ENCODE measurements at regions not wholly inside any gene's neighbourhood (a gene's known extent, or its start where the extent isn't known, plus 50 kb on each side); places are given as distances from the start of the nearest gene placed in this dataset.

DNA sequence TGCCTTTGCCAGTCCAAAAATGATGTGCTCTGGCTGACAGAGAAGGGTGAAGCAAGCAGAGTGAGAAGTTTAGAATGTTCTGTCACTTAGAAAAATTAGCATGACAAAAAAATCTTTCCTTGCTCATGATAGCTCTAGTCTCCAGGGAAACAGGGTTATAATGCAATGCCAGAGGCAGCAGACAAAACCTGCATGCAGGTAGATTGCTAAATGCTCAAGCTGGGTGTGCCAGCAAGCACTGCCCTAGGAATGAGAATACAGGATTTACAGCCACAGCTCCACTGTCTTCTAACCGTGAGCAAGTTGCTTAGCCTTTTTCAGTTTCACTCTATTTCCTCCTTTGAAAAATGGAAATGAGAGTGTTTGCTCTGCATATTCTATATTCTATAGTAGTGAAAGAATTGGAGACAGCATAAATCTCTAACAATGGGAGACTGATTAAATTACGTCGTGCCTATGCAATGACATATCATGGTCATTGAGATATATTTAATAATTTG, 516.6 kb upstream of the C16orf82 start:
- no TSS peak for BruUV-seq (replicated peaks)
- ChIA-PET CTCF (no interaction called here), POLR2A (ENCODE audit: low non-redundant PET) (no interaction called here)
- H3K27me3 ChIP-seq (replicated peaks; ENCODE audit: insufficient read depth, low read depth, low read length, poor library complexity), result peaks cover 19% of the 10 kb centered on the region
- H3K36me3 ChIP-seq (ENCODE audit: insufficient read depth, low read length, poor library complexity, severe bottlenecking), result no peaks in the 10 kb centered on the region
- no peak overlapping the region for H3K27ac ChIP-seq (ENCODE audit: low read depth, low read length, poor library complexity, severe bottlenecking)
- H3K9me3 ChIP-seq (ENCODE audit: low read depth, low read length, poor library complexity, severe bottlenecking), result no peaks in the 10 kb centered on the region
- H3K4me1 ChIP-seq (ENCODE audit: insufficient read depth, low read length, poor library complexity, severe bottlenecking), result no peaks in the 10 kb centered on the region
- TF ChIP-seq, protein P1, sequence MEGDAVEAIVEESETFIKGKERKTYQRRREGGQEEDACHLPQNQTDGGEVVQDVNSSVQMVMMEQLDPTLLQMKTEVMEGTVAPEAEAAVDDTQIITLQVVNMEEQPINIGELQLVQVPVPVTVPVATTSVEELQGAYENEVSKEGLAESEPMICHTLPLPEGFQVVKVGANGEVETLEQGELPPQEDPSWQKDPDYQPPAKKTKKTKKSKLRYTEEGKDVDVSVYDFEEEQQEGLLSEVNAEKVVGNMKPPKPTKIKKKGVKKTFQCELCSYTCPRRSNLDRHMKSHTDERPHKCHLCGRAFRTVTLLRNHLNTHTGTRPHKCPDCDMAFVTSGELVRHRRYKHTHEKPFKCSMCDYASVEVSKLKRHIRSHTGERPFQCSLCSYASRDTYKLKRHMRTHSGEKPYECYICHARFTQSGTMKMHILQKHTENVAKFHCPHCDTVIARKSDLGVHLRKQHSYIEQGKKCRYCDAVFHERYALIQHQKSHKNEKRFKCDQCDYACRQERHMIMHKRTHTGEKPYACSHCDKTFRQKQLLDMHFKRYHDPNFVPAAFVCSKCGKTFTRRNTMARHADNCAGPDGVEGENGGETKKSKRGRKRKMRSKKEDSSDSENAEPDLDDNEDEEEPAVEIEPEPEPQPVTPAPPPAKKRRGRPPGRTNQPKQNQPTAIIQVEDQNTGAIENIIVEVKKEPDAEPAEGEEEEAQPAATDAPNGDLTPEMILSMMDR (conservative IDR thresholded peaks at IDR 0.05; ENCODE audit: low read depth, low read length), result no peak
- TF ChIP-seq EZH2 (IDR thresholded peaks at IDR 0.05; ENCODE audit: borderline replicate concordance, low read depth, low read length, poor library complexity, severe bottlenecking), result no peak
- intact Hi-C loops (cut with micrococcal nuclease; ENCODE audit: unreplicated experiment), result no loop called here
- no peak overlapping the region for H3K4me3 ChIP-seq (ENCODE audit: low read depth, low read length, poor library complexity, severe bottlenecking)
- DNase-seq (ENCODE audit: low spot score), result no peak

DNA sequence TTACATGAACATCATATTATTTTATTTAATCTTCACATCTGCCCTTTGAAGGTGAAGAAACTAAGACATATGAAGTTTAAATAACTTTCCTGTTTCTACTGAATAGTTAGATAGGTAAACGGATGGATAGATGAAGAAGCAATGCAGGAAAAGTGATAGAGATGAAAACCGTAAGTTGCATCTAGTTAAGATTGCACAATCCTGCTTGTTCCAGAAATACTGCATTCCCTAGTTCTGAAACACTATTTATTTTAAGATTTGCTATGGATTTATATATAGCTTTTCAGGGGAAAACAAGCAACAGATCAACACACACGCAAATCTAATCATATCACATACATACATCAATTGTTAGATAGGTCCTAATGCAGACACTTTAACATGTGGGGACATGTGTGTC, 512.7 kb upstream of the C16orf82 start:
- no TSS peak for BruUV-seq (replicated peaks)
- CTCF ChIA-PET, result no interaction called here
- POLR2A ChIA-PET (ENCODE audit: low non-redundant PET), result no interaction called here
- Histone ChIP-seq H3K36me3 (ENCODE audit: insufficient read depth, low read length, poor library complexity, severe bottlenecking) (no peaks in the 10 kb centered on the region), H3K9me3 (ENCODE audit: low read depth, low read length, poor library complexity, severe bottlenecking) (no peaks in the 10 kb centered on the region), H3K27ac (ENCODE audit: low read depth, low read length, poor library complexity, severe bottlenecking) (no peak overlapping the region), H3K27me3 (replicated peaks; ENCODE audit: insufficient read depth, low read depth, low read length, poor library complexity) (peaks cover 16% of the 10 kb centered on the region), H3K4me1 (ENCODE audit: insufficient read depth, low read length, poor library complexity, severe bottlenecking) (no peaks in the 10 kb centered on the region), H3K4me3 (ENCODE audit: low read depth, low read length, poor library complexity, severe bottlenecking) (no peak overlapping the region)
- intact Hi-C loops (cut with micrococcal nuclease; ENCODE audit: unreplicated experiment), result no loop called here
- TF ChIP-seq, protein P1 (conservative IDR thresholded peaks at IDR 0.05; ENCODE audit: low read depth, low read length), result no peak
- TF ChIP-seq EZH2 (IDR thresholded peaks at IDR 0.05; ENCODE audit: borderline replicate concordance, low read depth, low read length, poor library complexity, severe bottlenecking), result no peak
- no peak for DNase-seq (ENCODE audit: low spot score)

DNA sequence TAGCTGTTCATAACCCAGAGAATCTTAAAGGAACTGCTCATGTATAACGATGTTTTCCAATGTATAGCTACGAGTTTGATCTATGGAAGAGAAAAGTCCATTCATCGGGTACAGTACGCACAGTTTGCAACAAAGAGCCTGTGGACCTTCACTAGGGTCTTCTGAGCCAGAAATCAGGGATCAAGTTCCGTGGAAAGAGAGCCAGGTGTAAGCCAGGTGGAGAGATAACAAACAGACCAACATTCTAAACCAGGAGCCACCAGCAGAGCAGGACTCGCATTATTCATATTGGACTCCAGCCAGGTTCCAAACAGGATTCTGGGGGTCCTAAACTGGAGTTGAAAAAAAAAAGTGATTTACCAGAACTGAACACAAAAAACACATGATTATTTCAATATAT, 505.4 kb upstream of the C16orf82 start:
- Histone ChIP-seq H3K4me1 (ENCODE audit: insufficient read depth, low read length, poor library complexity, severe bottlenecking) (no peaks in the 10 kb centered on the region), H3K36me3 (ENCODE audit: insufficient read depth, low read length, poor library complexity, severe bottlenecking) (no peaks in the 10 kb centered on the region), H3K4me3 (ENCODE audit: low read depth, low read length, poor library complexity, severe bottlenecking) (no peak overlapping the region), H3K27ac (ENCODE audit: low read depth, low read length, poor library complexity, severe bottlenecking) (no peak overlapping the region), H3K27me3 (replicated peaks; ENCODE audit: insufficient read depth, low read depth, low read length, poor library complexity) (peaks cover under 1% of the 10 kb centered on the region), H3K9me3 (ENCODE audit: low read depth, low read length, poor library complexity, severe bottlenecking) (no peaks in the 10 kb centered on the region)
- TF ChIP-seq, protein P1 (conservative IDR thresholded peaks at IDR 0.05; ENCODE audit: low read depth, low read length), result no peak
- TF ChIP-seq EZH2 (IDR thresholded peaks at IDR 0.05; ENCODE audit: borderline replicate concordance, low read depth, low read length, poor library complexity, severe bottlenecking), result no peak
- BruUV-seq (replicated peaks), result no TSS peak
- ChIA-PET POLR2A (ENCODE audit: low non-redundant PET) (no interaction called here), CTCF (no interaction called here)
- intact Hi-C loops (cut with micrococcal nuclease; ENCODE audit: unreplicated experiment), result no loop called here
- DNase-seq (ENCODE audit: low spot score), result no peak
